ENCODE measurements at regions not wholly inside any gene's neighbourhood (a gene's known extent, or its start where the extent isn't known, plus 50 kb on each side); places are given as distances from the start of the nearest gene placed in this dataset.
A peak's percentile ranks its signal among the peaks of the same experiment; 100 is the strongest.

- DNase-seq = no peak
These were observed 50.0 kb downstream of the JAKMIP3 start for GRCh38 chr10:132115732-132116131.

- DNase-seq = no peak
These were observed 51.4 kb downstream of the JAKMIP3 start for GRCh38 chr10:132117146-132117545.

- no peak for DNase-seq
These were observed 52.0 kb downstream of the JAKMIP3 start for GRCh38 chr10:132117636-132118190.

- no peak for DNase-seq
These were observed 52.6 kb downstream of the JAKMIP3 start for GRCh38 chr10:132118366-132118765.

GRCh38 chr10:132120200-132120599 lies 54.5 kb downstream of the JAKMIP3 start:
- DNase-seq = no peak

GRCh38 chr10:132120734-132121510 lies 55.2 kb downstream of the JAKMIP3 start:
- no peak for DNase-seq

- no peak for DNase-seq
These were observed 55.7 kb downstream of the JAKMIP3 start for GRCh38 chr10:132121511-132121830.

- DNase-seq = no peak
These were observed 56.5 kb downstream of the JAKMIP3 start for GRCh38 chr10:132122097-132122861.

- DNase-seq = no peak
These were observed 57.2 kb downstream of the JAKMIP3 start for GRCh38 chr10:132122939-132123445.

- DNase-seq = no peak
These were observed 57.9 kb downstream of the JAKMIP3 start for GRCh38 chr10:132123606-132124005.

- no peak for DNase-seq
These were observed 58.6 kb downstream of the JAKMIP3 start for GRCh38 chr10:132124201-132124920.

GRCh38 chr10:132129431-132129830 lies 57.3 kb upstream of the DPYSL4 start:
- no peak for DNase-seq

- no peak for DNase-seq
These were observed 56.2 kb upstream of the DPYSL4 start for GRCh38 chr10:132130286-132131265.

- no peak for DNase-seq
These were observed 54.9 kb upstream of the DPYSL4 start for GRCh38 chr10:132131581-132132420.

GRCh38 chr10:132132421-132132841 lies 54.3 kb upstream of the DPYSL4 start:
- DNase-seq = peak; percentile 31 to 45

- DNase-seq = peak in 1 of 2 donors; percentile 22
These were observed 53.7 kb upstream of the DPYSL4 start for GRCh38 chr10:132133005-132133404.

GRCh38 chr10:132133449-132134240 lies 53.1 kb upstream of the DPYSL4 start:
- DNase-seq = no peak

- no peak for DNase-seq
These were observed 52.3 kb upstream of the DPYSL4 start for GRCh38 chr10:132134241-132135052.

All from hippocampal formation (tissue), 2 donors.